ENCODE measurements at regions not wholly inside any gene's neighbourhood (a gene's known extent, or its start where the extent isn't known, plus 50 kb on each side); places are given as distances from the start of the nearest gene placed in this dataset.

DNA sequence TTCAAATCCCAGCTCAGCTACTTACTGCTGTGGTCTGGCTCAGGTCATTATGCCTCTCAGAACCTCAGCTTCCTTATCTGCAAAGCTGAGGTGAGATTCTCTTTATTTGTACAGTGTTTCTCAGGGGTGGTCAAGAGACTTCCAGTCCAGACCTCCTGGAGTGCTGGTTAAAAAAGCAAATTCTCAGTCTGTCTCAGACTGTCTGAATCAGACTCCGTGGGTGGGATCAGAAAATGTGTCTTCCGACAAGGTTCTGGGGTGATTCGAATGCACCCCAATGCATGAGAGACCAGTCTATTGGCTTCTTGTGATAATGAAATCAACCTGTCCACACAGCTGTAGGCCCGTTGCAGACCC, 137.7 kb upstream of the SMIM23 start:
- DNase-seq (ENCODE audit: low spot score) = no peak
- TF ChIP-seq SP1 (CRISPR knock-in tag; conservative IDR thresholded peaks at IDR 0.05) (no peak), ETV6 (CRISPR knock-in tag; IDR thresholded peaks at IDR 0.05) (no peak), RORB (CRISPR knock-in tag; IDR thresholded peaks at IDR 0.05) (no peak)
- TF ChIP-seq, protein P1, sequence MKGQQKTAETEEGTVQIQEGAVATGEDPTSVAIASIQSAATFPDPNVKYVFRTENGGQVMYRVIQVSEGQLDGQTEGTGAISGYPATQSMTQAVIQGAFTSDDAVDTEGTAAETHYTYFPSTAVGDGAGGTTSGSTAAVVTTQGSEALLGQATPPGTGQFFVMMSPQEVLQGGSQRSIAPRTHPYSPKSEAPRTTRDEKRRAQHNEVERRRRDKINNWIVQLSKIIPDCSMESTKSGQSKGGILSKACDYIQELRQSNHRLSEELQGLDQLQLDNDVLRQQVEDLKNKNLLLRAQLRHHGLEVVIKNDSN (CRISPR knock-in tag; IDR thresholded peaks at IDR 0.05) = no peak
- TF ChIP-seq, protein P2, sequence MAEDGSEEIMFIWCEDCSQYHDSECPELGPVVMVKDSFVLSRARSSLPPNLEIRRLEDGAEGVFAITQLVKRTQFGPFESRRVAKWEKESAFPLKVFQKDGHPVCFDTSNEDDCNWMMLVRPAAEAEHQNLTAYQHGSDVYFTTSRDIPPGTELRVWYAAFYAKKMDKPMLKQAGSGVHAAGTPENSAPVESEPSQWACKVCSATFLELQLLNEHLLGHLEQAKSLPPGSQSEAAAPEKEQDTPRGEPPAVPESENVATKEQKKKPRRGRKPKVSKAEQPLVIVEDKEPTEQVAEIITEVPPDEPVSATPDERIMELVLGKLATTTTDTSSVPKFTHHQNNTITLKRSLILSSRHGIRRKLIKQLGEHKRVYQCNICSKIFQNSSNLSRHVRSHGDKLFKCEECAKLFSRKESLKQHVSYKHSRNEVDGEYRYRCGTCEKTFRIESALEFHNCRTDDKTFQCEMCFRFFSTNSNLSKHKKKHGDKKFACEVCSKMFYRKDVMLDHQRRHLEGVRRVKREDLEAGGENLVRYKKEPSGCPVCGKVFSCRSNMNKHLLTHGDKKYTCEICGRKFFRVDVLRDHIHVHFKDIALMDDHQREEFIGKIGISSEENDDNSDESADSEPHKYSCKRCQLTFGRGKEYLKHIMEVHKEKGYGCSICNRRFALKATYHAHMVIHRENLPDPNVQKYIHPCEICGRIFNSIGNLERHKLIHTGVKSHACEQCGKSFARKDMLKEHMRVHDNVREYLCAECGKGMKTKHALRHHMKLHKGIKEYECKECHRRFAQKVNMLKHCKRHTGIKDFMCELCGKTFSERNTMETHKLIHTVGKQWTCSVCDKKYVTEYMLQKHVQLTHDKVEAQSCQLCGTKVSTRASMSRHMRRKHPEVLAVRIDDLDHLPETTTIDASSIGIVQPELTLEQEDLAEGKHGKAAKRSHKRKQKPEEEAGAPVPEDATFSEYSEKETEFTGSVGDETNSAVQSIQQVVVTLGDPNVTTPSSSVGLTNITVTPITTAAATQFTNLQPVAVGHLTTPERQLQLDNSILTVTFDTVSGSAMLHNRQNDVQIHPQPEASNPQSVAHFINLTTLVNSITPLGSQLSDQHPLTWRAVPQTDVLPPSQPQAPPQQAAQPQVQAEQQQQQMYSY (CRISPR knock-in tag; IDR thresholded peaks at IDR 0.05) = no peak
- ATAC-seq = no peak
- Mint-ChIP-seq H3K9me3 (no peaks in the 10 kb centered on the region), H3K27me3 (ENCODE audit: low read depth) (no peaks in the 10 kb centered on the region), H3K4me1 (peaks cover 50% of the 10 kb centered on the region), H3K4me3 (no peak overlapping the region), H3K27ac (no peak overlapping the region), H3K36me3 (no peaks in the 10 kb centered on the region)
- ChIA-PET POLR2A (no interaction called here), CTCF (interaction anchor here (0.8 kb wide), 1 partner anchor 18 kb away, joined by 3 read pairs; no protein-coding TSS in a partner anchor)

- ChIA-PET CTCF (no interaction called here), POLR2A (no interaction called here)
- H3K4me1 Mint-ChIP-seq = peaks cover 45% of the 10 kb centered on the region
- DNase-seq (ENCODE audit: low spot score) (no peak), ATAC-seq (no peak)
- no peak overlapping the region for H3K27ac Mint-ChIP-seq
- no peak for TF ChIP-seq MXD4 (CRISPR knock-in tag; IDR thresholded peaks at IDR 0.05; ENCODE audit: borderline replicate concordance)
- TF ChIP-seq, protein P3, sequence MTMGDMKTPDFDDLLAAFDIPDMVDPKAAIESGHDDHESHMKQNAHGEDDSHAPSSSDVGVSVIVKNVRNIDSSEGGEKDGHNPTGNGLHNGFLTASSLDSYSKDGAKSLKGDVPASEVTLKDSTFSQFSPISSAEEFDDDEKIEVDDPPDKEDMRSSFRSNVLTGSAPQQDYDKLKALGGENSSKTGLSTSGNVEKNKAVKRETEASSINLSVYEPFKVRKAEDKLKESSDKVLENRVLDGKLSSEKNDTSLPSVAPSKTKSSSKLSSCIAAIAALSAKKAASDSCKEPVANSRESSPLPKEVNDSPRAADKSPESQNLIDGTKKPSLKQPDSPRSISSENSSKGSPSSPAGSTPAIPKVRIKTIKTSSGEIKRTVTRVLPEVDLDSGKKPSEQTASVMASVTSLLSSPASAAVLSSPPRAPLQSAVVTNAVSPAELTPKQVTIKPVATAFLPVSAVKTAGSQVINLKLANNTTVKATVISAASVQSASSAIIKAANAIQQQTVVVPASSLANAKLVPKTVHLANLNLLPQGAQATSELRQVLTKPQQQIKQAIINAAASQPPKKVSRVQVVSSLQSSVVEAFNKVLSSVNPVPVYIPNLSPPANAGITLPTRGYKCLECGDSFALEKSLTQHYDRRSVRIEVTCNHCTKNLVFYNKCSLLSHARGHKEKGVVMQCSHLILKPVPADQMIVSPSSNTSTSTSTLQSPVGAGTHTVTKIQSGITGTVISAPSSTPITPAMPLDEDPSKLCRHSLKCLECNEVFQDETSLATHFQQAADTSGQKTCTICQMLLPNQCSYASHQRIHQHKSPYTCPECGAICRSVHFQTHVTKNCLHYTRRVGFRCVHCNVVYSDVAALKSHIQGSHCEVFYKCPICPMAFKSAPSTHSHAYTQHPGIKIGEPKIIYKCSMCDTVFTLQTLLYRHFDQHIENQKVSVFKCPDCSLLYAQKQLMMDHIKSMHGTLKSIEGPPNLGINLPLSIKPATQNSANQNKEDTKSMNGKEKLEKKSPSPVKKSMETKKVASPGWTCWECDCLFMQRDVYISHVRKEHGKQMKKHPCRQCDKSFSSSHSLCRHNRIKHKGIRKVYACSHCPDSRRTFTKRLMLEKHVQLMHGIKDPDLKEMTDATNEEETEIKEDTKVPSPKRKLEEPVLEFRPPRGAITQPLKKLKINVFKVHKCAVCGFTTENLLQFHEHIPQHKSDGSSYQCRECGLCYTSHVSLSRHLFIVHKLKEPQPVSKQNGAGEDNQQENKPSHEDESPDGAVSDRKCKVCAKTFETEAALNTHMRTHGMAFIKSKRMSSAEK (CRISPR knock-in tag; IDR thresholded peaks at IDR 0.05; ENCODE audit: borderline replicate concordance) = no peak
- no peaks in the 10 kb centered on the region for H3K27me3 Mint-ChIP-seq (ENCODE audit: low read depth)
- H3K4me3 Mint-ChIP-seq = no peak overlapping the region
- H3K36me3 Mint-ChIP-seq = peaks cover 4% of the 10 kb centered on the region; the same call in 1 of the 2 replicates
- H3K9me3 Mint-ChIP-seq = peaks cover 5% of the 10 kb centered on the region
These were observed 137.1 kb upstream of the SMIM23 start for GRCh38 chr5:171648279-171649074.

- H3K4me3 Mint-ChIP-seq = no peak overlapping the region
- H3K4me1 Mint-ChIP-seq = peaks cover 39% of the 10 kb centered on the region
- ChIA-PET POLR2A (no interaction called here), CTCF (interaction anchor here (1.3 kb wide), 1 partner anchor 31 kb away, joined by 4 read pairs; no protein-coding TSS in a partner anchor)
- H3K36me3 Mint-ChIP-seq = peaks cover 6% of the 10 kb centered on the region; the same call in 1 of the 2 replicates
- H3K9me3 Mint-ChIP-seq = peaks cover 8% of the 10 kb centered on the region
- H3K27ac Mint-ChIP-seq = no peak overlapping the region
- no peak for TF ChIP-seq RELA (CRISPR knock-in tag; IDR thresholded peaks at IDR 0.05; ENCODE audit: borderline replicate concordance)
- TF ChIP-seq E2F4 (CRISPR knock-in tag; IDR thresholded peaks at IDR 0.05; ENCODE audit: borderline replicate concordance, low read depth) = no peak
- no peak for TF ChIP-seq ZNF263 (CRISPR knock-in tag; IDR thresholded peaks at IDR 0.05; ENCODE audit: low read depth)
- DNase-seq (ENCODE audit: low spot score) (no peak), ATAC-seq (peak; percentile 50)
- H3K27me3 Mint-ChIP-seq (ENCODE audit: low read depth) = no peaks in the 10 kb centered on the region
These were observed 136.6 kb upstream of the SMIM23 start for GRCh38 chr5:171649075-171649401.

Measured in WTC11 (cell line).